MCF 10A (cell line): ENCODE measurements at regions not wholly inside any gene's neighbourhood (a gene's known extent, or its start where the extent isn't known, plus 50 kb on each side); places are given as distances from the start of the nearest gene placed in this dataset.
A peak's percentile ranks its signal among the peaks of the same experiment; 100 is the strongest.

Experiments used
- BruUV-seq: library from RNA; stranded (reverse); fragments of 400-500 nt; replicated peaks from 2 replicates; lab custom pipeline; 2021; lab: Mats Ljungman, UMichigan
- CTCF ChIA-PET: fragments of 300-600 bp; sonication (Branson Sonifier 250); formaldehyde crosslinking; extraction: SDS; loops from one replicate; lab custom pipeline; 2021; ENCODE audit warnings: antibody characterized with exemption, inconsistent platforms; lab: Yijun Ruan, JAX
- POLR2A ChIA-PET: fragments of 300-600, 350-650 bp; sonication (Branson Sonifier 250); formaldehyde crosslinking; extraction: SDS; loops from one replicate; lab custom pipeline; 2020; ENCODE audit warnings: antibody characterized with exemption, inconsistent platforms; lab: Yijun Ruan, JAX
- DNase-seq: peaks from one replicate; pipeline ENCODE4 v3.0.0-alpha.2; 2018; ENCODE audit not compliant: unreplicated experiment
- H3K27ac Mint-ChIP-seq: one replicate; pipeline ENCODE4 v1.8.0; 2022; ENCODE audit warnings: mild to moderate bottlenecking, low read depth, mixed read lengths; ENCODE audit not compliant: unreplicated experiment
- H3K27me3 Mint-ChIP-seq: one replicate; pipeline ENCODE4 v1.8.0; 2022; ENCODE audit warnings: mixed read lengths; ENCODE audit not compliant: insufficient read depth, unreplicated experiment
- H3K36me3 Mint-ChIP-seq: one replicate; pipeline ENCODE4 v1.8.0; 2022; ENCODE audit warnings: mild to moderate bottlenecking, moderate library complexity, mixed read lengths; ENCODE audit not compliant: insufficient read depth, unreplicated experiment
- H3K4me1 Mint-ChIP-seq: one replicate; pipeline ENCODE4 v1.8.0; 2022; ENCODE audit warnings: mixed read lengths; ENCODE audit not compliant: insufficient read depth, unreplicated experiment
- H3K4me3 Mint-ChIP-seq: one replicate; pipeline ENCODE4 v1.8.0; 2022; ENCODE audit warnings: mild to moderate bottlenecking, moderate library complexity, mixed read lengths; ENCODE audit not compliant: unreplicated experiment
- H3K9me3 Mint-ChIP-seq: one replicate; pipeline ENCODE4 v1.8.0; 2022; ENCODE audit warnings: mixed read lengths; ENCODE audit not compliant: unreplicated experiment
- CTCF ChIP-seq: fragments of 200-600 bp; IDR thresholded peaks from one replicate; pipeline ENCODE4 v1.8.0; 2022; ENCODE audit warnings: antibody characterized with exemption, mild to moderate bottlenecking; ENCODE audit not compliant: unreplicated experiment
- intact Hi-C: fragments of 100-400 bp; cut with micrococcal nuclease; formaldehyde crosslinking; loops from 2 replicates; pipeline ENCODE4 v1.14.1; 2022

GRCh38 chr9:79378107-79378506 lies 193.7 kb upstream of the TLE4 start:
- Mint-ChIP-seq H3K27me3 (no peaks in the 10 kb centered on the region), H3K4me1 (peaks cover 28% of the 10 kb centered on the region), H3K4me3 (no peak overlapping the region), H3K9me3 (no peaks in the 10 kb centered on the region), H3K27ac (no peak overlapping the region), H3K36me3 (no peaks in the 10 kb centered on the region)
- no peak for DNase-seq
- intact Hi-C loops: no loop called here
- no TSS peak for BruUV-seq
- ChIA-PET POLR2A (no interaction called here), CTCF (interaction anchor here (0.7 kb wide), 1 partner anchor 21 kb away, joined by 3 read pairs; no protein-coding TSS in a partner anchor)
- TF ChIP-seq CTCF: no peak

- H3K27ac Mint-ChIP-seq: peak overlapping the region; percentile 72
- H3K4me3 Mint-ChIP-seq: no peak overlapping the region
- CTCF ChIA-PET: interaction anchor here (0.6 kb wide), 2 partner anchors 190 to 778 kb away, joined by 3 to 6 read pairs; no protein-coding TSS in a partner anchor
- intact Hi-C loops: no loop called here
- peaks cover 44% of the 10 kb centered on the region for H3K4me1 Mint-ChIP-seq
- TF ChIP-seq CTCF: no peak
- no TSS peak for BruUV-seq
- POLR2A ChIA-PET: interaction anchor here (0.7 to 3.8 kb wide), 9 partner anchors 13 to 572 kb away, joined by 3 to 17 read pairs (median 4); partner anchors contain the start of gene TLE4
- no peaks in the 10 kb centered on the region for H3K27me3 Mint-ChIP-seq
- no peaks in the 10 kb centered on the region for H3K36me3 Mint-ChIP-seq
- peaks cover 7% of the 10 kb centered on the region for H3K9me3 Mint-ChIP-seq
- no peak for DNase-seq
Observed at GRCh38 chr9:79382044-79382443, 189.7 kb upstream of the TLE4 start.

GRCh38 chr9:79382458-79382857 lies 189.3 kb upstream of the TLE4 start:
- H3K27ac Mint-ChIP-seq: peak overlapping the region; percentile 72
- POLR2A ChIA-PET: interaction anchor here (0.6 to 3.8 kb wide), 8 partner anchors 13 to 521 kb away, joined by 3 to 17 read pairs (median 4); partner anchors contain the start of gene TLE4

GRCh38 chr9:79383096-79383495 lies 188.7 kb upstream of the TLE4 start:
- BruUV-seq: no TSS peak
- ChIA-PET POLR2A (interaction anchor here (0.6 to 3.8 kb wide), 4 partner anchors 14 to 521 kb away, joined by 3 to 17 read pairs (median 4); no protein-coding TSS in a partner anchor), CTCF (no interaction called here)
- Mint-ChIP-seq H3K36me3 (no peaks in the 10 kb centered on the region), H3K4me1 (peaks cover 34% of the 10 kb centered on the region), H3K27ac (peak overlapping the region; percentile 72), H3K4me3 (no peak overlapping the region), H3K9me3 (peaks cover 7% of the 10 kb centered on the region), H3K27me3 (no peaks in the 10 kb centered on the region)
- no peak for TF ChIP-seq CTCF
- intact Hi-C loops: no loop called here
- peak; percentile 55 for DNase-seq

More at GRCh38 chr9:79382458-79382857, 189.3 kb upstream of the TLE4 start:
- Mint-ChIP-seq H3K27me3 (no peaks in the 10 kb centered on the region), H3K4me1 (peaks cover 40% of the 10 kb centered on the region), H3K36me3 (no peaks in the 10 kb centered on the region), H3K9me3 (peaks cover 7% of the 10 kb centered on the region), H3K4me3 (peak overlapping the region; percentile 18)
- CTCF ChIA-PET: interaction anchor here (0.6 kb wide), 1 partner anchor 190 kb away, joined by 6 read pairs; no protein-coding TSS in a partner anchor
- DNase-seq: peak; percentile 62
- TF ChIP-seq CTCF: no peak
- intact Hi-C loops: no loop called here
- no TSS peak for BruUV-seq
